ENCODE measurements at regions not wholly inside any gene's neighbourhood (a gene's known extent, or its start where the extent isn't known, plus 50 kb on each side); places are given as distances from the start of the nearest gene placed in this dataset.

DNA sequence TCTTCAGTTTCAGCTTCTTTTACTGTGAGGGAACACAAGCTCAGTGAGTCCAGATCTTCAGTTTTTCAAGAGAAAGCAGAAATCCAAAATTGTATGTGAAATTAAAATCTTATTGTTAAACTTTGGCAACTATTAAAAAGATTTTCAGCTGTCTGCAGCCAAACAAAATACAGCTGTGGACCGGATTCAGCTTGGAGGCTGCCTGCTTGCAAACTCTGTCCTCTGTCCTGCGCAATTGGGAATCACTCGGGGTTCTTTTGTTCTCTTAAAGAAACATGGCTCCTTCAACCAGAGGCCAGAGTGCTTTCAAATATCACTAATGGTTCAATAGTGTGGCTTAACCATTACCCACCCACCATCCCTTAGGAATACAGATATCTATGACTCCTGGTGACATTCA is 201.2 kb downstream of the CHIC2 start:
- Histone ChIP-seq H3K9me3 (peaks cover 0 to 14% (median 0%) of the 10 kb centered on the region in 11 donors), H3K27me3 (no peaks in the 10 kb centered on the region), H3K36me3 (no peaks in the 10 kb centered on the region), H3K4me3 (no peak overlapping the region), H3K27ac (peak overlapping the region in 9 of 10 donors; percentile 26 to 77 (median 67)), H3K4me1 (peaks cover 2 to 42% (median 32%) of the 10 kb centered on the region in 9 donors)
- DNase-seq (peak; percentile 14 to 61), ATAC-seq (peak; percentile 50 to 86 (median 82))
- TF ChIP-seq, protein P1, sequence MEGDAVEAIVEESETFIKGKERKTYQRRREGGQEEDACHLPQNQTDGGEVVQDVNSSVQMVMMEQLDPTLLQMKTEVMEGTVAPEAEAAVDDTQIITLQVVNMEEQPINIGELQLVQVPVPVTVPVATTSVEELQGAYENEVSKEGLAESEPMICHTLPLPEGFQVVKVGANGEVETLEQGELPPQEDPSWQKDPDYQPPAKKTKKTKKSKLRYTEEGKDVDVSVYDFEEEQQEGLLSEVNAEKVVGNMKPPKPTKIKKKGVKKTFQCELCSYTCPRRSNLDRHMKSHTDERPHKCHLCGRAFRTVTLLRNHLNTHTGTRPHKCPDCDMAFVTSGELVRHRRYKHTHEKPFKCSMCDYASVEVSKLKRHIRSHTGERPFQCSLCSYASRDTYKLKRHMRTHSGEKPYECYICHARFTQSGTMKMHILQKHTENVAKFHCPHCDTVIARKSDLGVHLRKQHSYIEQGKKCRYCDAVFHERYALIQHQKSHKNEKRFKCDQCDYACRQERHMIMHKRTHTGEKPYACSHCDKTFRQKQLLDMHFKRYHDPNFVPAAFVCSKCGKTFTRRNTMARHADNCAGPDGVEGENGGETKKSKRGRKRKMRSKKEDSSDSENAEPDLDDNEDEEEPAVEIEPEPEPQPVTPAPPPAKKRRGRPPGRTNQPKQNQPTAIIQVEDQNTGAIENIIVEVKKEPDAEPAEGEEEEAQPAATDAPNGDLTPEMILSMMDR (IDR thresholded peaks at IDR 0.05) = no peak
- WGBS, 2 donors = 20 to 27% methylated on average over 3 of the region's 3 CpGs
- intact Hi-C loops (cut with DNase I) = loop anchor here in 1 of 10 donors (5.0 kb wide), 1 partner anchor 811 kb away; no protein-coding TSS in a partner anchor

GRCh38 chr4:53861856-53862610 is 202.4 kb downstream of the CHIC2 start:
- ATAC-seq = peak in 7 of 8 donors; percentile 53 to 87 (median 65)
- peaks cover 2 to 42% (median 32%) of the 10 kb centered on the region in 9 donors for H3K4me1 ChIP-seq

DNA sequence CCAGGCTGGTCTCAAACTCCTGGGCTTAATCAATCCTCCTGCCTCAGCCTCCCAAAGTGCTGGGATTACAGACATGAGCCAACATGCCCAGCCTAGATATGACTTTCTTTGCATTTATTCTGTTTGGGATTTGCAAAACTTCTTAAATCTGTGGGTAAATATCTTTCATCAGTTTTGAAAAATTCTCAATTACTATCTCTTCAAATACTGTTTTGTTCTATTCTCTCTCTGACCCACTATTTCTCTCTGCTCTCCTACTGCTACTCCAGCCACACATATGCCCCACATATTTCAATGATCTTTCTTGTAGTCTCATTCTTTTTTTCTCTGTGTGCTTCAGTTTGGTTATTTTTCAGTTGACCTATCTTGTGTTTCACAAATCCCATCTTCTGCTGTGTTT is 205.1 kb downstream of the CHIC2 start:
- Histone ChIP-seq H3K27me3 (no peaks in the 10 kb centered on the region), H3K36me3 (no peaks in the 10 kb centered on the region), H3K4me1 (peaks cover 2 to 30% (median 19%) of the 10 kb centered on the region in 9 donors), H3K27ac (no peak overlapping the region), H3K4me3 (no peak overlapping the region), H3K9me3 (peaks cover 0 to 14% (median 0%) of the 10 kb centered on the region in 11 donors)
- intact Hi-C loops (cut with DNase I) = loop anchor here in 1 of 10 donors (10.0 kb wide), 1 partner anchor 45 kb away; no protein-coding TSS in a partner anchor
- DNase-seq (no peak), ATAC-seq (no peak)
- TF ChIP-seq, protein P1 (IDR thresholded peaks at IDR 0.05) = no peak

More at GRCh38 chr4:53861856-53862610, 202.4 kb downstream of the CHIC2 start:
- no peaks in the 10 kb centered on the region for H3K36me3 ChIP-seq
- no peaks in the 10 kb centered on the region for H3K27me3 ChIP-seq
- H3K27ac ChIP-seq = peak overlapping the region in 9 of 10 donors; percentile 26 to 77 (median 67)
- no peak overlapping the region for H3K4me3 ChIP-seq
- peak in 1 of 2 donors; percentile 45 for DNase-seq
- TF ChIP-seq, protein P1 (IDR thresholded peaks at IDR 0.05) = no peak
- peaks cover 0 to 14% (median 0%) of the 10 kb centered on the region in 11 donors for H3K9me3 ChIP-seq
- 42 to 49% methylated on average over 4 of the region's 4 CpGs for WGBS, 2 donors
- intact Hi-C loops (cut with DNase I) = loop anchor here in 1 of 10 donors (5.0 kb wide), 1 partner anchor 810 kb away; no protein-coding TSS in a partner anchor

DNA sequence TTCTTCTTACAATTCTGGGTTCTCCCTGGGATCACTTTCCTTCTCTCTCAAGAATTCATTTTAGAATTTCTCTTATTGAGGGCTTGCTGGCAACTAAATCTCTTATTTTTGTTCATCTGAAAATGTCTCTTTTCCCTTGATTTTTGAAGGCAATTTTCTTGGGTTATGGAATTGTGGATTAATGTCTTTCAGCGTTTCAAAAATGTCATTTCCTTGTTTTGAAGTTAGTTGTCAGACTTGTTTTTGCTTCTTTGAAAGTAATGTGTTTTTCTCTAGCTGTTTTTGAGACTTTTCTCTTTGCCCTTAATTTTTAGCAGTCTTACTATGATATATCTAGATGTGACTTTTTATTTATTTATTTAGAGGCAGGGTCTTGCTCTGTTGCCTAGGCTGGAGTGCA is 205.7 kb downstream of the CHIC2 start:
- Histone ChIP-seq H3K9me3 (peaks cover 0 to 14% (median 0%) of the 10 kb centered on the region in 11 donors), H3K4me3 (no peak overlapping the region), H3K4me1 (peaks cover 2 to 25% (median 14%) of the 10 kb centered on the region in 9 donors), H3K27me3 (no peaks in the 10 kb centered on the region), H3K27ac (no peak overlapping the region), H3K36me3 (no peaks in the 10 kb centered on the region)
- ATAC-seq (no peak), DNase-seq (no peak)
- intact Hi-C loops (cut with DNase I) = loop anchor here in 1 of 10 donors (10.0 kb wide), 1 partner anchor 46 kb away; no protein-coding TSS in a partner anchor
- 87 to 89% methylated on average over 1 of the region's 1 CpG for WGBS, 2 donors
- TF ChIP-seq, protein P1 (IDR thresholded peaks at IDR 0.05) = no peak
